IgD-negative memory B cell (primary cell): ENCODE measurements at regions not wholly inside any gene's neighbourhood (a gene's known extent, or its start where the extent isn't known, plus 50 kb on each side); places are given as distances from the start of the nearest gene placed in this dataset.
"Not testable (repeated sequence)": the region's sequence is repeated elsewhere in the genome, so short reads cannot be mapped to it uniquely, and the experiment has no call there.

Experiments
- H3K27ac Mint-ChIP-seq, 3 donors: one replicate each; pipeline ENCODE4 v1.8.0; 2020 to 2022; ENCODE audit warnings: mild to moderate bottlenecking in 3 of 3, mixed read lengths in 3 of 3, moderate library complexity in 1 of 3
- H3K27me3 Mint-ChIP-seq: one replicate; pipeline ENCODE4 v1.8.0; 2021; ENCODE audit warnings: mixed read lengths
- H3K36me3 Mint-ChIP-seq: one replicate; pipeline ENCODE4 v1.8.0; 2020; ENCODE audit warnings: mild to moderate bottlenecking, mixed read lengths
- H3K4me1 Mint-ChIP-seq, 3 donors: one replicate each; pipeline ENCODE4 v1.8.0; 2020 to 2022; ENCODE audit warnings: mixed read lengths in 3 of 3, mild to moderate bottlenecking in 1 of 3
- H3K4me3 Mint-ChIP-seq, 4 donors: one replicate each; pipeline ENCODE4 v1.8.0; 2020 to 2022; ENCODE audit warnings: mild to moderate bottlenecking in 4 of 4, mixed read lengths in 4 of 4, moderate library complexity in 3 of 4
- H3K9me3 Mint-ChIP-seq, 3 donors: one replicate each; pipeline ENCODE4 v1.8.0; 2020 to 2021; ENCODE audit warnings: mixed read lengths in 3 of 3, mild to moderate bottlenecking in 1 of 3

- not testable (repeated sequence) for H3K27me3 Mint-ChIP-seq, H3K27ac Mint-ChIP-seq, H3K4me3 Mint-ChIP-seq, H3K36me3 Mint-ChIP-seq, H3K4me1 Mint-ChIP-seq
- peaks cover 4 to 12% (median 6%) of the 10 kb centered on the region in 3 donors for H3K9me3 Mint-ChIP-seq
Observed at GRCh38 chr16:88213937-88214336, 168.8 kb upstream of the ZNF469 start.

GRCh38 chr16:88221001-88221761 is 161.6 kb upstream of the ZNF469 start:
- not testable (repeated sequence) for H3K4me1 Mint-ChIP-seq, H3K36me3 Mint-ChIP-seq, H3K4me3 Mint-ChIP-seq, H3K27ac Mint-ChIP-seq, H3K27me3 Mint-ChIP-seq
- H3K9me3 Mint-ChIP-seq, result peaks cover 4 to 12% (median 10%) of the 10 kb centered on the region in 3 donors

- not testable (repeated sequence) for H3K27ac Mint-ChIP-seq, H3K36me3 Mint-ChIP-seq, H3K4me3 Mint-ChIP-seq, H3K4me1 Mint-ChIP-seq, H3K9me3 Mint-ChIP-seq
- H3K27me3 Mint-ChIP-seq, result peaks cover 10% of the 10 kb centered on the region
Observed at GRCh38 chr16:88223696-88224095, 159.1 kb upstream of the ZNF469 start.

GRCh38 chr16:88224131-88224898 is 158.4 kb upstream of the ZNF469 start:
- H3K27me3 Mint-ChIP-seq, result peaks cover 10% of the 10 kb centered on the region
- H3K27ac Mint-ChIP-seq, H3K9me3 Mint-ChIP-seq: not testable (repeated sequence)

GRCh38 chr16:88225640-88226230 is 157.0 kb upstream of the ZNF469 start:
- H3K36me3 Mint-ChIP-seq, H3K4me3 Mint-ChIP-seq, H3K9me3 Mint-ChIP-seq, H3K27me3 Mint-ChIP-seq, H3K4me1 Mint-ChIP-seq: not testable (repeated sequence)
- H3K27ac Mint-ChIP-seq, result peak overlapping the region in 1 of 3 donors; percentile 67

More at GRCh38 chr16:88224131-88224898, 158.4 kb upstream of the ZNF469 start:
- H3K36me3 Mint-ChIP-seq, H3K4me3 Mint-ChIP-seq, H3K4me1 Mint-ChIP-seq: not testable (repeated sequence)

GRCh38 chr16:88226302-88226701 is 156.5 kb upstream of the ZNF469 start:
- H3K27ac Mint-ChIP-seq, H3K4me1 Mint-ChIP-seq, H3K27me3 Mint-ChIP-seq, H3K36me3 Mint-ChIP-seq, H3K9me3 Mint-ChIP-seq, H3K4me3 Mint-ChIP-seq: not testable (repeated sequence)

GRCh38 chr16:88227026-88227721 is 155.6 kb upstream of the ZNF469 start:
- not testable (repeated sequence) for H3K9me3 Mint-ChIP-seq, H3K36me3 Mint-ChIP-seq, H3K27ac Mint-ChIP-seq, H3K4me1 Mint-ChIP-seq, H3K4me3 Mint-ChIP-seq, H3K27me3 Mint-ChIP-seq

- not testable (repeated sequence) for H3K27me3 Mint-ChIP-seq, H3K27ac Mint-ChIP-seq, H3K4me1 Mint-ChIP-seq, H3K36me3 Mint-ChIP-seq, H3K4me3 Mint-ChIP-seq, H3K9me3 Mint-ChIP-seq
Observed at GRCh38 chr16:88227722-88228482, 154.9 kb upstream of the ZNF469 start.

GRCh38 chr16:88228751-88229150 is 154.0 kb upstream of the ZNF469 start:
- H3K9me3 Mint-ChIP-seq, H3K4me3 Mint-ChIP-seq, H3K4me1 Mint-ChIP-seq, H3K27me3 Mint-ChIP-seq, H3K36me3 Mint-ChIP-seq, H3K27ac Mint-ChIP-seq: not testable (repeated sequence)

- H3K36me3 Mint-ChIP-seq, H3K27ac Mint-ChIP-seq, H3K27me3 Mint-ChIP-seq, H3K9me3 Mint-ChIP-seq, H3K4me1 Mint-ChIP-seq, H3K4me3 Mint-ChIP-seq: not testable (repeated sequence)
Observed at GRCh38 chr16:88229710-88230109, 153.0 kb upstream of the ZNF469 start.

- not testable (repeated sequence) for H3K27me3 Mint-ChIP-seq, H3K27ac Mint-ChIP-seq, H3K4me1 Mint-ChIP-seq, H3K9me3 Mint-ChIP-seq, H3K4me3 Mint-ChIP-seq, H3K36me3 Mint-ChIP-seq
Observed at GRCh38 chr16:88230276-88230966, 152.3 kb upstream of the ZNF469 start.

GRCh38 chr16:88230967-88231615 is 151.7 kb upstream of the ZNF469 start:
- not testable (repeated sequence) for H3K27ac Mint-ChIP-seq, H3K9me3 Mint-ChIP-seq, H3K27me3 Mint-ChIP-seq, H3K36me3 Mint-ChIP-seq, H3K4me3 Mint-ChIP-seq, H3K4me1 Mint-ChIP-seq

GRCh38 chr16:88231839-88232238 is 150.9 kb upstream of the ZNF469 start:
- H3K9me3 Mint-ChIP-seq, H3K36me3 Mint-ChIP-seq, H3K27me3 Mint-ChIP-seq, H3K27ac Mint-ChIP-seq, H3K4me3 Mint-ChIP-seq, H3K4me1 Mint-ChIP-seq: not testable (repeated sequence)
